Mesendoderm (in vitro differentiated cells): ENCODE measurements at regions not wholly inside any gene's neighbourhood (a gene's known extent, or its start where the extent isn't known, plus 50 kb on each side); places are given as distances from the start of the nearest gene placed in this dataset.

ENCODE experiments used
- DNase-seq: peaks from one replicate; pipeline ENCODE4 v3.0.0; 2013
- H2AK5ac ChIP-seq: 2 replicates; pipeline ENCODE4 v1.6.1; 2013; ENCODE audit warnings: low read length, inconsistent platforms
- H2BK120ac ChIP-seq: 2 replicates; pipeline ENCODE4 v1.6.1; 2013; ENCODE audit warnings: low read depth, mild to moderate bottlenecking, low read length, moderate library complexity, mixed read lengths
- H2BK15ac ChIP-seq: replicated peaks from 2 replicates; pipeline ENCODE4 v1.6.1; 2013; ENCODE audit warnings: low read depth, mild to moderate bottlenecking, moderate library complexity
- H2BK5ac ChIP-seq: 2 replicates; pipeline ENCODE4 v1.6.1; 2013; ENCODE audit warnings: low read length, inconsistent platforms
- H3K18ac ChIP-seq: 2 replicates; pipeline ENCODE4 v1.6.1; 2013; ENCODE audit warnings: mild to moderate bottlenecking, low read length, mixed read lengths
- H3K23ac ChIP-seq: one replicate; pipeline ENCODE4 v1.6.1; 2013; ENCODE audit warnings: low read length
- H3K27ac ChIP-seq: 2 replicates; pipeline ENCODE4 v1.5.1; 2013; ENCODE audit warnings: low read depth, mild to moderate bottlenecking, inconsistent platforms, low read length, moderate library complexity
- H3K27me3 ChIP-seq: 2 replicates; pipeline ENCODE4 v1.6.1; 2013; ENCODE audit warnings: low read length, control low read depth, mild to moderate bottlenecking, inconsistent platforms; ENCODE audit not compliant: insufficient read depth, poor library complexity
- H3K36me3 ChIP-seq: 2 replicates; pipeline ENCODE4 v1.6.1; 2013; ENCODE audit warnings: low read length, inconsistent platforms; ENCODE audit not compliant: control insufficient read depth, insufficient read depth
- H3K4ac ChIP-seq: one replicate; pipeline ENCODE4 v1.6.1; 2013; ENCODE audit warnings: low read depth, mild to moderate bottlenecking, low read length, moderate library complexity
- H3K4me1 ChIP-seq: 2 replicates; pipeline ENCODE4 v1.6.1; 2013; ENCODE audit warnings: low read depth, low read length, inconsistent platforms; ENCODE audit not compliant: control insufficient read depth
- H3K4me2 ChIP-seq: 2 replicates; pipeline ENCODE4 v1.6.1; 2013; ENCODE audit warnings: low read length
- H3K4me3 ChIP-seq: 2 replicates; pipeline ENCODE4 v1.5.1; 2013; ENCODE audit warnings: mild to moderate bottlenecking, low read length
- H3K56ac ChIP-seq: one replicate; pipeline ENCODE4 v1.6.1; 2013; ENCODE audit warnings: low read length
- H3K79me1 ChIP-seq: 2 replicates; pipeline ENCODE4 v1.6.1; 2013; ENCODE audit warnings: low read length, inconsistent platforms
- H3K79me2 ChIP-seq: 2 replicates; pipeline ENCODE4 v1.6.1; 2013; ENCODE audit warnings: mild to moderate bottlenecking, low read length; ENCODE audit not compliant: control insufficient read depth, insufficient read depth
- H3K9ac ChIP-seq: 2 replicates; pipeline ENCODE4 v1.6.1; 2013; ENCODE audit warnings: low read length, inconsistent platforms
- H4K5ac ChIP-seq: one replicate; pipeline ENCODE4 v1.6.1; 2013; ENCODE audit warnings: low read length
- H4K8ac ChIP-seq: one replicate; pipeline ENCODE4 v1.6.1; 2013; ENCODE audit warnings: low read depth, mild to moderate bottlenecking, control low read depth, low read length, moderate library complexity
- WGBS: extraction: QIAGEN DNeasy Blood & Tissue Kit; methylation state at CpG from one replicate; pipeline ENCODE4 v1.1.7; 2013; ENCODE audit warnings: low lambda C conversion rate, missing lambda C conversion rate; ENCODE audit not compliant: insufficient coverage; ENCODE audit errors: extremely low coverage; 5-methylcytosine and 5-hydroxymethylcytosine counted together

GRCh38 chr7:26599982-26600381 is 264.4 kb downstream of the SKAP2 start:
- no CpG with 5 or more reads among the region's 7 CpGs for WGBS
- H3K79me2 ChIP-seq: no peaks in the 10 kb centered on the region
- H3K27ac ChIP-seq: no peak overlapping the region

GRCh38 chr7:26600411-26600810 is 264.0 kb downstream of the SKAP2 start:
- no CpG with 5 or more reads among the region's 3 CpGs for WGBS
- DNase-seq: no peak

More at GRCh38 chr7:26599982-26600381, 264.4 kb downstream of the SKAP2 start:
- H3K27me3 ChIP-seq: no peaks in the 10 kb centered on the region
- no peak overlapping the region for H4K8ac ChIP-seq
- H3K9ac ChIP-seq: no peak overlapping the region
- no peak overlapping the region for H3K4me3 ChIP-seq
- H3K79me1 ChIP-seq: no peaks in the 10 kb centered on the region
- H2BK5ac ChIP-seq: no peak overlapping the region
- no peak for DNase-seq
- H3K18ac ChIP-seq: no peak overlapping the region
- no peak overlapping the region for H3K56ac ChIP-seq
- H4K5ac ChIP-seq: no peak overlapping the region
- H3K23ac ChIP-seq: no peak overlapping the region
- no peaks in the 10 kb centered on the region for H3K4me1 ChIP-seq
- H2BK120ac ChIP-seq: no peak overlapping the region
- H2AK5ac ChIP-seq: no peak overlapping the region
- no peak overlapping the region for H3K4ac ChIP-seq
- no peak overlapping the region for H3K4me2 ChIP-seq
- no peak overlapping the region for H2BK15ac ChIP-seq
- H3K36me3 ChIP-seq: no peaks in the 10 kb centered on the region

GRCh38 chr7:26603631-26604030 is 260.8 kb downstream of the SKAP2 start:
- peak; percentile 94 for DNase-seq
- Histone ChIP-seq H2BK15ac (no peak overlapping the region), H3K18ac (no peak overlapping the region), H3K27me3 (no peaks in the 10 kb centered on the region), H3K36me3 (no peaks in the 10 kb centered on the region), H2AK5ac (no peak overlapping the region), H3K79me1 (no peaks in the 10 kb centered on the region), H3K27ac (no peak overlapping the region), H3K9ac (no peak overlapping the region), H4K8ac (no peak overlapping the region), H3K4ac (no peak overlapping the region), H3K56ac (no peak overlapping the region), H3K79me2 (no peaks in the 10 kb centered on the region), H3K4me1 (no peaks in the 10 kb centered on the region), H2BK5ac (no peak overlapping the region), H2BK120ac (no peak overlapping the region), H3K23ac (no peak overlapping the region), H4K5ac (no peak overlapping the region), H3K4me3 (no peak overlapping the region), H3K4me2 (no peak overlapping the region)

More at GRCh38 chr7:26600411-26600810, 264.0 kb downstream of the SKAP2 start:
- Histone ChIP-seq H2AK5ac (no peak overlapping the region), H3K4me3 (no peak overlapping the region), H2BK120ac (no peak overlapping the region), H3K18ac (no peak overlapping the region), H3K27ac (no peak overlapping the region), H4K8ac (no peak overlapping the region), H3K79me1 (no peaks in the 10 kb centered on the region), H3K4ac (no peak overlapping the region), H2BK15ac (no peak overlapping the region), H3K79me2 (no peaks in the 10 kb centered on the region), H4K5ac (no peak overlapping the region), H2BK5ac (no peak overlapping the region), H3K23ac (no peak overlapping the region), H3K4me2 (no peak overlapping the region), H3K4me1 (no peaks in the 10 kb centered on the region), H3K56ac (no peak overlapping the region), H3K36me3 (no peaks in the 10 kb centered on the region), H3K27me3 (no peaks in the 10 kb centered on the region), H3K9ac (no peak overlapping the region)

- no peak overlapping the region for H2BK120ac ChIP-seq
- H3K4me3 ChIP-seq: no peak overlapping the region
- H3K4me2 ChIP-seq: no peak overlapping the region
- no CpG with 5 or more reads among the region's 6 CpGs for WGBS
- no peak overlapping the region for H3K4ac ChIP-seq
- no peak overlapping the region for H4K8ac ChIP-seq
- H3K18ac ChIP-seq: no peak overlapping the region
- H3K27ac ChIP-seq: no peak overlapping the region
- no peak overlapping the region for H3K23ac ChIP-seq
- H4K5ac ChIP-seq: no peak overlapping the region
- H3K9ac ChIP-seq: no peak overlapping the region
- H3K27me3 ChIP-seq: no peaks in the 10 kb centered on the region
- no peaks in the 10 kb centered on the region for H3K79me2 ChIP-seq
- H2BK5ac ChIP-seq: no peak overlapping the region
- no peaks in the 10 kb centered on the region for H3K36me3 ChIP-seq
- no peaks in the 10 kb centered on the region for H3K4me1 ChIP-seq
- no peaks in the 10 kb centered on the region for H3K79me1 ChIP-seq
- no peak overlapping the region for H2AK5ac ChIP-seq
- no peak for DNase-seq
- H2BK15ac ChIP-seq: no peak overlapping the region
- no peak overlapping the region for H3K56ac ChIP-seq
Observed at GRCh38 chr7:26608402-26608801, 256.0 kb downstream of the SKAP2 start.

- Histone ChIP-seq H3K4me1 (no peaks in the 10 kb centered on the region), H3K27me3 (no peaks in the 10 kb centered on the region), H3K36me3 (no peaks in the 10 kb centered on the region), H3K4me3 (no peak overlapping the region), H3K9ac (no peak overlapping the region), H3K4ac (no peak overlapping the region), H3K23ac (no peak overlapping the region), H3K27ac (no peak overlapping the region), H4K5ac (no peak overlapping the region), H3K4me2 (no peak overlapping the region), H2BK120ac (no peak overlapping the region), H2BK5ac (no peak overlapping the region), H2BK15ac (no peak overlapping the region), H3K79me2 (no peaks in the 10 kb centered on the region), H2AK5ac (no peak overlapping the region), H4K8ac (no peak overlapping the region), H3K79me1 (no peaks in the 10 kb centered on the region), H3K56ac (no peak overlapping the region), H3K18ac (no peak overlapping the region)
- no CpG with 5 or more reads among the region's 2 CpGs for WGBS
- no peak for DNase-seq
Observed at GRCh38 chr7:26609082-26609481, 255.3 kb downstream of the SKAP2 start.

GRCh38 chr7:26609532-26609931 is 254.9 kb downstream of the SKAP2 start:
- Histone ChIP-seq H3K4me3 (no peak overlapping the region), H3K4ac (no peak overlapping the region), H3K4me2 (no peak overlapping the region), H3K23ac (no peak overlapping the region), H3K27me3 (no peaks in the 10 kb centered on the region), H2BK120ac (no peak overlapping the region), H4K8ac (no peak overlapping the region), H2BK15ac (no peak overlapping the region), H4K5ac (no peak overlapping the region), H2AK5ac (no peak overlapping the region), H3K4me1 (no peaks in the 10 kb centered on the region), H3K36me3 (no peaks in the 10 kb centered on the region), H3K56ac (no peak overlapping the region), H3K27ac (no peak overlapping the region), H3K9ac (no peak overlapping the region), H3K79me1 (no peaks in the 10 kb centered on the region), H3K79me2 (no peaks in the 10 kb centered on the region), H2BK5ac (no peak overlapping the region), H3K18ac (no peak overlapping the region)
- WGBS: no CpG with 5 or more reads among the region's 6 CpGs
- no peak for DNase-seq
